ENCODE measurements at regions not wholly inside any gene's neighbourhood (a gene's known extent, or its start where the extent isn't known, plus 50 kb on each side); places are given as distances from the start of the nearest gene placed in this dataset.

GRCh38 chr4:148955564-148956297 lies 513.5 kb upstream of the NR3C2 start (continued):
- TF ChIP-seq ZNF17 (CRISPR knock-in tag; IDR thresholded peaks at IDR 0.05) (no peak), ZNF44 (CRISPR knock-in tag; IDR thresholded peaks at IDR 0.05) (no peak), ZNF513 (CRISPR knock-in tag; conservative IDR thresholded peaks at IDR 0.05) (no peak), NR2F1 (CRISPR knock-in tag; IDR thresholded peaks at IDR 0.05) (no peak), ZSCAN20 (CRISPR knock-in tag; IDR thresholded peaks at IDR 0.05; ENCODE audit: borderline replicate concordance) (no peak), ZNF460 (CRISPR knock-in tag; IDR thresholded peaks at IDR 0.05; ENCODE audit: borderline replicate concordance) (no peak), ZNF724P (CRISPR knock-in tag; IDR thresholded peaks at IDR 0.05; ENCODE audit: borderline replicate concordance) (no peak), ZSCAN29 (CRISPR knock-in tag; conservative IDR thresholded peaks at IDR 0.05) (no peak), NFE2L2 (IDR thresholded peaks at IDR 0.05; ENCODE audit: low read length) (no peak)

GRCh38 chr4:148954011-148954749 lies 512.0 kb upstream of the NR3C2 start:
- Histone ChIP-seq H3K4me1 (ENCODE audit: insufficient read depth, low read length) (no peaks in the 10 kb centered on the region), H3K4me3 (replicated peaks in 1 of 3; ENCODE audit: insufficient read depth in 1 of 3, low read depth in 2 of 3, low read length in 3 of 3) (no peak overlapping the region), H3K27me3 (ENCODE audit: control insufficient read depth in 1 of 2, insufficient read depth in 2 of 2, low read length in 2 of 2) (no peaks in the 10 kb centered on the region; a peak in 1 of 5 replicates), H3K9me3 (ENCODE audit: low read length) (no peaks in the 10 kb centered on the region), H4K20me1 (ENCODE audit: insufficient read depth, low read length) (no peaks in the 10 kb centered on the region), H2AFZ (ENCODE audit: low read length) (no peak overlapping the region), H3K9ac (ENCODE audit: insufficient read depth, low read depth, low read length) (no peak overlapping the region), H3K27ac (ENCODE audit: extremely low read length, insufficient read depth, low read length) (no peak overlapping the region), H3K36me3 (replicated peaks in 1 of 2; ENCODE audit: control insufficient read depth in 1 of 2, insufficient read depth in 2 of 2, low read length in 2 of 2) (no peaks in the 10 kb centered on the region), H3K79me2 (ENCODE audit: insufficient read depth, low read length) (no peaks in the 10 kb centered on the region), H3K4me2 (ENCODE audit: low read depth, low read length) (no peak overlapping the region)
- FAIRE-seq, result no peak
- POLR2A ChIA-PET, result no interaction called here
- TF ChIP-seq ZNF550 (CRISPR knock-in tag; IDR thresholded peaks at IDR 0.05; ENCODE audit: borderline replicate concordance) (no peak), SNAPC5 (CRISPR knock-in tag; IDR thresholded peaks at IDR 0.05; ENCODE audit: borderline replicate concordance) (no peak), ZNF672 (CRISPR knock-in tag; IDR thresholded peaks at IDR 0.05) (no peak), ZNF747 (CRISPR knock-in tag; IDR thresholded peaks at IDR 0.05; ENCODE audit: borderline replicate concordance) (no peak), FOXA1 (IDR thresholded peaks at IDR 0.05) (no peak), FOXA1 (CRISPR knock-in tag; IDR thresholded peaks at IDR 0.05) (no peak), KLF15 (CRISPR knock-in tag; IDR thresholded peaks at IDR 0.05; ENCODE audit: borderline replicate concordance) (no peak), ZZZ3 (CRISPR knock-in tag; IDR thresholded peaks at IDR 0.05; ENCODE audit: borderline replicate concordance) (no peak)
- intact Hi-C loops (cut with micrococcal nuclease; ENCODE audit: unreplicated experiment) (no loop called here), in situ Hi-C loops (cut with HindIII; ENCODE audit: extremely low pct_ligation_motif_present, low pct_unique_long_range_greater_than_20kb) (no loop called here)
- BruUV-seq (replicated peaks), result no TSS peak
- DNase-seq (ENCODE audit: low spot score), result no peak
- CTCF ChIA-PET (ENCODE audit: low intra/inter-chr PET ratio, low total read pairs), result no interaction called here
- WGBS (ENCODE audit: low lambda C conversion rate), result 1% methylated on average over 7 of the region's 7 CpGs
- ATAC-seq, result no peak

Data from HepG2 (cell line).